HG03469 (cell line): ENCODE measurements at regions not wholly inside any gene's neighbourhood (a gene's known extent, or its start where the extent isn't known, plus 50 kb on each side); places are given as distances from the start of the nearest gene placed in this dataset.
A peak's percentile ranks its signal among the peaks of the same experiment; 100 is the strongest.

Experiments
- ATAC-seq: cut with Tn5 transposase; IDR thresholded peaks from one replicate; pipeline ENCODE4 v1.9.1; 2021; ENCODE audit warnings: mild to moderate bottlenecking, moderate library complexity, moderate number of reproducible peaks; ENCODE audit not compliant: unreplicated experiment

DNA sequence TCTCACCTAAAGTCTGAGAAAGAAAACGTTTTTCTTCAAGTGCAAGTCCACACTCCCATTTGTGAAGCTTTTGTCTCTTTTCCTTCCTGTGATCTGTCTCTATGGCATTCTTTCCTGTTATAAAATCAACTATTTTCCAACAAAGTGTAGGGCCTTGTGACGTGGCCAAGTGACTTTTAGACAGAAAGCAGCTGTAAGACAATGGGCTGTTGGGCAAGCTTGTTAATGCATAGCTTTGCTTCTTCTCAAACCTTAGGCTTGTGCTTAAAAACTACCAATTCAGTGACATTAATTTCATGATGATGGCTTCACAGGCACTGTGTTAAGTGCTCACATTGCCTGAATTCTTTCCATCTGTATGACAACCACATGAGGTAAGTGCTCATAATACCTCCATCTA lies 83.5 kb downstream of the VCY1B start:
- no peak for ATAC-seq

DNA sequence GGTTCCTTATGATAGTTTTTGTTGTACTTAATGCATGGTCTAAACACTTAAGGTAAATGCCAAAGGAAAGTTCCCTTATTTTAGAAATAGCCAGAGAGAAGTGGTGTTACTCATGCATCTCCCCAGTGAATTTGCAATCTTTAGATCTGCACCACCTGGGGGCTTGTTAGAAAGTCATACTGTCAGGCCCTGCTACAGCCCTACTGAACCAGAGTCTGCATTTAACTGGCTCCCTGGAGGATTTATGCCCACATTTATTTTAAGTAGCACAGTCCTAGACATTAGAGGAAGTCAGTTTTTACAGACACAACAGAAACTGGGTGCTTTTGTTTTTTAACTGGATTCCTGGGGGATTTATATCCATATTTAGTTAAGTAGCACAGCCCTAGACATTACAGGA lies 89.6 kb downstream of the VCY1B start:
- no peak for ATAC-seq

DNA sequence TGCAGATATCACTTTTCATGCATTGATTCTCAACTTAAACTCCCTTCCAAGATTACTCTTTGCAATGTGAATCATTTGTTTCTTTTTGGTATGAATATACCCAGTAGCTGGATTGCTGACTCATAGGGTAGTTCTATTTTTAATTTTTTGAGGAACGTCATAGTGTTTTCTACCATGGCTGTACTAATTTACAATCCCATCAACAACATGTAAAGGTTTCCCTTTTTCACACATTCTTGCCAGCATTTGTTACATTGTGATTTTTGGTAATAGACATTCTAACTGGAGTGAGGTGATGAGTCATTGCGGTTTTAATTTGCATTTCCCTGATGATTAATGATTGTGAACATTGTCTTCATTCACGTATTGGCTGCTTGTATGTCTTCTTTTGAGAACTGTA lies 126.7 kb downstream of the VCY1B start:
- no peak for ATAC-seq

DNA sequence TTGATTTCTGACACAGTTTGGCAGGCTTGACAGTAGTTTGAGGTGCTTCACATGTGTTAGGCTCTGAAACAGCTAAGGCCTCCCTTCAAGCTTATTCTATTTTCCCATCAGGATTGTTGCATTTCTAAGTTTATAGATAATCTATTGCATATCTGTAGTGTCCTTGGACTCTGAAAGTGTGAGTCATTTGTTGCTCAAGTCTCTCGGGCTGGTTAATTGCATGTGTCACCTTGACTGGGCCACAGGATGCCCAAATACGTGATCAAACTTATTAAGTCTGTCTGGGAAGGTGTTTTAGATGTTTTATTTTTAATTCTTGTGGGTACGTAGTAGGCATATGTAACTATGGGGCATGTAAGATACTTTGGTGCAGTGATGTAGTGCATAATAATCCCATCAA lies 166.0 kb downstream of the VCY1B start:
- ATAC-seq = no peak

DNA sequence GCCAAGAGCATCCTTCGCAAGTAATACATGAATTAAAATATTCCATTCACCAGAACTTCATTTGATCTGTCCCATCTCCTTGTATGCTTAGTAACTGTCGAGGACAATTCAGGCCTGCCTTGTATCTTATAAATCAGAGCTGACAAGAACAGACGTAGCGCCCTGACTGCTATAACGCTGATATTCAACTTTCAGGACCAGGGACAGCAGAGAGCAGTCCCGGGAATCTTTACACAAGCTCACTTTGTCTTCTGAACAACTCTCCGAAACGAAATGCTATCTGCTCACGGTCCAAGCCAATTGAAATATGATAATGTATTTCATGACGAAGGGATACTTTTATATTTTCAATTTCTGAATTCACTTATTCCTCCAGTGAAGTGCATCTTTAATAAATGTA lies 175.7 kb downstream of the VCY1B start:
- no peak for ATAC-seq

DNA sequence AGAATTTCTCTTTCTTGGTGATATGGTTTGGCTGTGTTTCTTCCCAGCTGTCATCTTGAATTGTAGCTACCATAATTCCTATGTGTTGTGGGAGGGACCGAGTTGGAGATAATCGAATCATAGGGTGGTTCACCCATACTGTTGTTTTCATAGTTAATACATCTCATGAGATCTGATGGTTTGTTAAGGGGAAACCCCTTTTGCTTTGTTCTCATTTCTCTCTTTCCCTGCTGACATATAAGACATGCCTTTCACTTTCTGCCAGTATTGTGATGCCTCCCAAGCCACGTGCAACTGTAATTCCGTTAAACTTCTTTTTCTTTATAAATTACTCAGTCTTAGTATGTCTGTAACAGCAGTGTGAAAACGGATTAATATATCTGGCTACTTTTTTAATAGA lies 179.0 kb downstream of the VCY1B start:
- no peak for ATAC-seq

DNA sequence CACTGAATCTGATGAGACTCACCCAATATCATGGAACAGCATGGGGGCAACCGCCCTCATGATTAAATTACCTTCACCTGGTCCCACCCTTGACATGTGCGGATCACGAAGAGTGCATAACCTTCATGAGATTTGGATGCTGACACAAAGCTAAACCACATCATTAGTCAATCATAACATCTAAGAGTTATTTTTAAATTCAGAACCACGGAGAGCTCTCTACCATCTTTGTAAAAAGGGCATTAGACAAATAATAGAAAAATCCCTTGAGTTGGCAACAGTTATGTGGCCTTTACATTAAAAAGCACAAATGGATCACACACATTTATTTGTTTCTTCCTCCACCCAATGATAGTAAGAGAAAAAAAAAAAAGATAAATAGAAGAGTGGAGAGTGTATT lies 182.2 kb downstream of the VCY1B start:
- ATAC-seq = no peak

DNA sequence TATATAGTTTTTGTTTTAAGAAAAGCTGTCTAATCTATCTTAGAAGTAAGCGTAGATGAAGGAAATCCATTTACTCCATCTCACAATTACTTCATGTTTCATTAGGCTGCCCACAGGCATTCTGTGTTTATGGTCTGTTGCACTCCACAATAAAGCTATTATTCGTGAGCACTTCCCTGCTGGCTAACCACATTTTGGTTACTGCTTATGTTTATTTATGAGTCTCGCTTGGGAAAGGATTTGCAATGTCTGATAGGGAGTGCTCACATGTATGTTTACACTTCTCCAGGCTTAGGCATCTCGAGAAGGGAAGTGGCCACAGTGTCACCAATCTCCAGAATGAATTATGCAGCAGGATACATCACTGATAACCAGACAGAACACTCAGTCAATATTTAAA lies 190.9 kb downstream of the VCY1B start:
- ATAC-seq = no peak

DNA sequence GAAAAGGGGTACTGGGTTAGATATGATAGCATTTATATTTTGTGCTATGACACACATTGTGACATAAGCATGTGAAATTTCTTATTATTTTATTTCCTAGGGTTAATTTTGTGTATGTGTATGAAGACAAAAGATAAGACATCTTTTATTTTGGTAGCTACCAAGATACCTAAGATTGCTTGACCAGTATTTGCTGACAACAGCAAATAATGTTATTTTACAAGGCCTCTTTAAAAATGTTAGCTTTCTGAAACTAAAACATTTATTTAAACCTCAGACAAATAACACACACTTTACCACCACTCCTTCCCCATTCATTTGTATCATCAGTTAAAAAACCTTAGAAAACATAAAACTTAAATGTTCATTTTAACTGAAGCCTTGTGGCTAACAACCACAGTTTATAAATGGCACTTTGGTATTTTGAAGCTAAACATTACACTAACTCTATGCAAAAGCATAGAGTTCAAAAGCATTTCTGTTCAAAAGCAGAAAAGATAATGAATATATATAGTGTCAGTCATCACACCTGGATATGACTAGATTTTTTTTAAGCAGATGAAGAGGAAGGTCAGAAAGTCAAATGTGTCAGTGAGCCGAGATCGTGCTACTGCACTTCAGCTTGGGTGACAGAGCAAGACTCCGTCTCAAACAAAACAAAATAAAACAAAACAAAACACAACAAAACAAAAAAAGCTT lies 193.0 kb downstream of the VCY1B start:
- no peak for ATAC-seq

DNA sequence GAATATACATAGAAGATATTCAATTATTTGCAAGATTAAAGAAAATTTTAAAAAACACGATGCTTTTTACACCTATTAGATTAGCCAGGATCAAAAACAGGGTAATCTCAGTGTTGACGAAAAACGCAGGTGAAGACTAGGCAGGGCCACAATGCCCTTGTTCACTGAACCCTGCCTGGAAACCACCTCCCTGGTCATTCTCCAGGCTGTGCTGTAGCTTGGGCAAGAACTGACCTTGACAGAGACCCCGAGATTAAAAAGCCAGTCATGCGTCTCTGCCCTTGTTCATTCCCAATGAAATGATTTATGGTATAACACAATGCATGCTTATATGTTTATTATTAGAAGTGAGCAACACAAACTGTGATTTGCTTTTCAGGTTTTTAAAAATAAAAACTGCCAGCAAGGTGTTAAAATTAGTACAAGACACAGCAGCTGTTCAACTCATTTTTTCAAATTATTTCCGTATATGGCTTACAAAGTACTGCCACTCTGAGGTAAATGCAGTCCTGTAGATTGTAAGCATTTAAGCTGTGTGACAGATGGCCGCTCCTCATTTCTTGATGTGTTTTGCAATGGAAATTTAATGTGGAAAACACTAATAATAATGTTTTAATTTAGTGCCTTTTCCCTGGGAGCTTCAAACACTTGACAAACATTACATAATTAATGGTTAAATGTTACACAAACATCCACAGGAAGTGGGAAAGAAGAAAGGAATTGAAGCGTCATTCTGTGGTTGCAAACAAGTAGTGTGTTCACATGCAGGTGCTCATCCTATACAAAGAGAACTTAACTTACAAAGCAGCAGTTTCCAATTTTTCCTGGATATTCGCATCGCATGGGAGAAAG lies 200.2 kb downstream of the VCY1B start:
- no peak for ATAC-seq

DNA sequence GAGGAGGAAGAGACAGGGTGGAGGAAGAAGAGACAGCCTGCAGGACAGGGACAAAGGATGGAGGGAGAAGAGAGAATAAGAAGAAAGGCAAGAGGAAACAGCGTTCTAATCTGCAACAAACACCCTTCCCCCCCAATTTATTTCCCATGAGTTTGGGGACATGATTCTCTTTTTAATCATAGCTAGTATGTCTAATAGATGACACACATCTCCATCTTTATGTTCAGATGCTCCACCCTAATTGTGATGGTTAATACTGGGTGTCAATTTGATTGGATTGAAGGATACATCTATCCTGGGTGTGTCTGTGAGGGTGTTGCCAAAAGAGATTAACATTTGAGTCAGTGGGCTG lies 200.8 kb downstream of the VCY1B start:
- ATAC-seq = no peak

DNA sequence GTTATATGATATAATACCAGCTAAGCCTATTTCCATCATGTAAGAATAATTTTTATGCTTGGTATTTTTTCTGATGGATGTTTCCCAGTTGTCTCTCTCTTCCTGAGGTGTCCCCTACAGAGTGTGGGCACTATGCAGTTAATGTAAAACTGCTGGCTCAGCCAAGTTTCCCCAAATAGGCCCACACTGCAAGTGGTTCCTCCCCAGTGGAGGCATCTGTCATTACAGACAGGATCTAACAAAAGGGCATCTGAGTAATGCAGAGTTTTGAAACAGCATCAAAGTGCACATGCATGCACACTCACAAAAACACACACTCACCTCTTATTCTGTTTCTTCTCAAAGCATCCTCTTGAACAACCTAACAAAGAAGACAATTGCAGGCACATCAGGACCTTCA lies 221.0 kb downstream of the VCY1B start:
- ATAC-seq = no peak

DNA sequence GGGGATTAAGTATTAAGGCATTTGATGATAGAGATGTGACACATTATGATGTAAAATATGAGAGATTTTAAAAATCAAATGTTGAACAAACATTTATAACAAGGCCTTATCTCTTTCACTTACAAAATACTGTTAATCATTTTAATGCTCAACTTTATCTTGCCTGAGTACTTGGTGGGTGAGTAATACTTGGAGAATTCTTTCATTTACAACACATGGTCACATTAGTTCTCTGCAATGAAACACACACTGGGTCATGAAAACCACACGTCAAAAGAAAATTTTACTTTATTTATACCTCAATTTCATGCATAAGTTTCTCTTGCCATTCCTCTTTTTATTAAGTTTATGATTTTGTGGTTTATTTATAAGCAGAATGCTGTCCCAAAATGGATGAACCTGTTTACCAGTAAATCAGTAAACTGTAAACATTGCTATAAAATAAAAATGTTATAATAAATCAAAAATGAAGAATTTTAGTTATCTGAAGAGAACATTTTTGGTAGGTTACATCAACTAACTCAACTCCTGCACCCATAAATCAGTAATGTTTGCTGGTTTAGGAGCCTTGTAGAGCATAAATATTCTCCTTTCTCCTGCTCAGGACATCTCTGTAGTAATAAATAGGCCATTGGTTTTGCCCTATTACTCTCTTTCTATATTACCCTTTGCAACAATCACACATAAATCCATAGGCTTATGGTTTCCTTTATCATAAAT lies 233.5 kb upstream of the NLGN4Y start:
- no peak for ATAC-seq

DNA sequence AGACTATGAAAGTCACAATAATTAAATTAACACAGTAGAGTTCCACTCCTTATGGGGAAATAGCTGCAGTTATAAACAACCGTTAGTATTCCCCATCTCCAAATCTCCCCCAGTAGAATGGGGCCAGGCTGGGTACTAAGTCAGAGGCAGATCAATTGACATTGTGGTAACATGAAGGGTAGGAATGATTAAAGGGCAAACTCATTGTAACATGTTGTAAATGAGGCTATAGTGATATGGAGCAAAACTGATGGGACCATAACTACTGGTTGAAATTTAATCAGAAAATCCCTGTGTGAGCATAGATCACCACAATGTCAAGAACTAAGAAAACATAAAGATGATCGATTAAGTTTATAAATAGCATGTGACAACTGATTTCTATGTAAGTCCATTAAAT lies 231.9 kb upstream of the NLGN4Y start:
- ATAC-seq = no peak

DNA sequence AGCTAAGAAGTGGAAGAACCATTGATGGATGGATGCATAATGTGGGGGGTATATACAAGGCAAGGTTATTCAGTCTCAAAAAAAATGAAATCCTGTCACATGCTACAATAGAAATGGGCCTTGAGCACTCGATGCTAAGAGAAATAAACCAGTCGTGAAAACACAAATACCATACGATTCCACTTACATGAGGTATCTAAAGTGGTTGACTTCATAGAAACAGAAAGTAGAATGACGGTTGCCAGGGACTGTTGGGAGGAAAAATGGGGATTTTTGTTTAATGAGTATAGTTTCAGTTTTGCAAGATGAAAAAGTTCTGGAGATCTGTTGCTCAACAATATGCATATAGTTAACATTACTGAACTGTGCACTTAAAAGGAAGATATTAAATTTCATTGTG lies 223.6 kb upstream of the NLGN4Y start:
- no peak for ATAC-seq

DNA sequence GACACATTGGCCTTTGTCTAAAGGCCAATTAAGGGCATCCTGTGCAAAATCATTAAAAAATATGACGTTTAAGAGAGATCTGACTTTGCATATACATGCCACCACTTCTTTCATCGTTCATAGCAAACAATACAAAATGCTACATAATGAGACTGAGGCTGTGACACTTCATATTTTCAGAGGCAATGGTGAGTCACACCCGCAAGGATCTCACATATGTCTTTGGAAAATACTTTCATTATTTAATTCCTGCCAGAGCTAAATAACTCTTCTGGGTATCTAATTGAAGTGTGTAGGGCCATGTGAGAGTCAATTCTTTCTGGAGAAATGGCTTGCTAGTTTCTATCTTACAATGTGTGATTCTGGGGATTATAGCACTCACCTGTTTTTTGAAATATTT lies 222.8 kb upstream of the NLGN4Y start:
- no peak for ATAC-seq

DNA sequence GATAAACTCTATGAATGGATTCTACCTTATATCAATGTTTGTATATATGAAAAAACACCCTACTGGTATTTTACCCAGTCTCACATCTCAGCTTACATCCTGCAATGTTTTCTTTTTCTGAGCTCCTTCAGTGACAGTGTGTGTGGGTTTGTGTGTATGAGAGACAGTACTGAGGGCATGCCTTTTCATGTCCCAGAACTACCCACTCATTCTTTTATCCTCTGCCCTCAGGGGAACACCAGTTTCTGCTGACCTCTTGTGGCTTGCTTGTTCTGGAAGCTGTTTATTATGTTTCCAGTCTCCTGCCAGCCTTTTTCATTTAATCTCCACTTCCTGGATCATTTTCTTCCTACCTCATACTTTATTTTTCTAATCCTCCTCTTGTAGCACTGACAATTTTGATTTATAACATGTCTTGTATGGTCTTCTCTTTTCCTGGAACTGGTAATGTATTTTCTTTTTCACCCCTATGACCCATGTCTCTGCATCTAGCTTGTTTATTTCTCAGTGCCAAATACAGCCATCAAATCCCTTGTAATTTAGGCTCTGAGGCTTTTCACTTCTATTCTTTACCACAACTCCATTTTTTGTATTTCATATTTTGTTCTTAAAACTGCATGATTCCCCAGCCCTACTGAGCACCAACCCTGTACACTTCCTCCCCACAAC lies 195.5 kb upstream of the NLGN4Y start:
- ATAC-seq = peak; percentile 95

DNA sequence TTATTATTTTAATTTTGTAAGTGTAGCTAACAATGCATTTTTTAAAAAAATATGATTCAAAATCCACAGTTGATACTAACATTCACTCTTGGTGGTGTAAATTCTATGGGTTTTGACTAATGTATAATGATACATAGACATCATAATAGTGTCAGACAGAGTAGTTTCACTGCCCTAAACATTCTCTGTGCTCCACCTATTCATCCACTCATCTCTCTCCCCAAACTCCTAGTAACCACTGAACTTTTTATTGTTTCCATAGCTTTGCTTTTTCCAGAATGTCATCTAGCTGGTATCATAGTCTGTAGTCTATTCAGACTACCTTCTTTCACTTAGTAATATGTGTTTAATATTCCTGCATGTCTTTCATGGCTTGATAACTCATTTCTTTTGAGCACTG lies 194.0 kb upstream of the NLGN4Y start:
- ATAC-seq = no peak

DNA sequence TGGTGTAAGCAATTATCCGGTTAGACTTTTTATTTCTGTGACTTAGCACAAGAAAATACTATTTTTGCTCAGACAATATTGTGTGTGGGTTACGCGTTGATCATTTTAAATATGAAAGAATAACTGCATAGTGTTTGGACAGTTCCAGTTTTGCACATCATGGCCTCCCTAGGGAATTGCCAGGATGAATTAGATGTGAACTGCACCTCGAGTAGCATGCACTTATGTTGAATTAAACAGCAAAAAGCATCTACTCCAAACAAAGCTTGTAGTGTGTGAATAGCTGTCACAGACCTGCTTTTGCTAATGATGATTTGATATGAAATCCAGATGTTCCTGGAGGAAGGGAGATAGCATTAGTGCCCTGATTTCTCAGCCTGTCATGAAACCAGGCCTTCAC lies 184.8 kb upstream of the NLGN4Y start:
- no peak for ATAC-seq

DNA sequence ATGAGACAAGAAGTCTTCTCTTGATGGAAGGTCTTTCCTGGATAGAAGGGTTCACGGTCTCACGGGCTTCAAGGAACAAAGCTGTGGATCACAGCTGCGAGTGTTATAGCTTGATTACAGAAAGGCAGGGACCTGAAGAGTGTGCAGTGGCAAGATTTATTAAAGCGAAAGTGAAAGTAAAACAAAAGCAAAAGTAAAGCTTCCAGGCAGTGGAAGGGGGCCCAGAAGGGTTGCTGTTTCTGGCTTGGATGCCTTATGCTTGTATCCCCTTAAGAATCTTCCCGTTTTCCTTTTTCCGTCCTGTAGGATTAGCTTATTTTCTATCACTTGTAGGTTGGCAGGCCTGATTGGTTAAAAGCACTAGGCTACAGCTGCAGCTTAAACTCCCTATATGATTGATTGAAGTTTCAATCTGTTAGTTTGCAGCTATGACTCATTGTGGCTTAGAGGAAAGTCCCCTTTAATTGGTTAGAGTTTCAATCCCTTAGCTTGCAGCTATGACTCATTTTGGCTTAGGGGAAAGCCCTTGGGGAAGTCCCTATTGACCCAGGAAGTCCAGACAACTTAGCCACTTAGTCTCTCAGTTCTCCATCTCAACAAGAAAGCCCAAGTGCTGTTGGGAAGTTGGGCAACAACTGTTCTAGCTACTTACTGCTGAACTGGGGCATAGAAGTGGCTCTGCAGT lies 183.7 kb upstream of the NLGN4Y start:
- ATAC-seq = peak; percentile 74
